HG03442 (cell line): ENCODE measurements at regions not wholly inside any gene's neighbourhood (a gene's known extent, or its start where the extent isn't known, plus 50 kb on each side); places are given as distances from the start of the nearest gene placed in this dataset.
A peak's percentile ranks its signal among the peaks of the same experiment; 100 is the strongest.

ENCODE experiments used
- ATAC-seq: cut with Tn5 transposase; IDR thresholded peaks from one replicate; pipeline ENCODE4 v1.9.1; 2021; ENCODE audit warnings: mild to moderate bottlenecking, moderate library complexity; ENCODE audit not compliant: unreplicated experiment

DNA sequence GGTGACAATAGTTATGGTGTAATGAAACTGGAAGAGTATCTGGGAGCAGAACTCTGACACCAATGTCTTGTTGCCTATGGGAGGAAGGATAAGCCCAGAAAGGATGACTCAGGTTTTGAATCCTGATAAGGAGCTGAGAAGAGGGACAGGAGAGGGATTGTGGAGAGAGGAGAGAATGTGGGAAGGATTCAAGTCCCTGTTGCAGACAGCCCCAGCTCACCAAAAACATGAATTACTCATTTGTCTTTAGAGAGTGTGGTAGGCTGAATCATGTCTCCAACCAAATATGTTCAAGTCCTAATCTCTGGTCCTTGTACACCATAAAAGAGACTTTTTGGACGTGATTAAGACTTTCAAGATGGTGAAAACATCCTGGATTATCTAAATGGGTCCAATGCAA lies 206.9 kb upstream of the PHYHIPL start:
- ATAC-seq = no peak

- no peak for ATAC-seq
These were observed 206.1 kb upstream of the PHYHIPL start for GRCh38 chr10:58970160-58970915.

DNA sequence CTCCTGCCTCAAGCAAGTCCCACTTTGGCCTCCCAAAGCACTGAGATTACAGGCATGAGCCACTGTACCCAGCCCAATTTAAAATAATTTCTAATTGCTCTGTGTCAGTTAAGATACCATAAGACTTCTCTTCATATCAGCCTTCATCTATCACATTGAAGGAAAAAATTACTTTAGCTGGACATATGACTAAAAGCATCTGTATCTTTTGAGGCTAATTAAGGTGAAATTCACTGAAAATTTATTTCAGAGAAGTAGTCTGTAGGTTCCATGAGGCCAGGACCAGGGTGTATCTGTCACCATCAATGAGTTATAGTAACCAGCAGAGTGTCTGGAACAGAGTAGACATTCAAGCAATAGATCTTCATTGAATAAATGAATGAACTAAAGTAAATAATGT lies 205.2 kb upstream of the PHYHIPL start:
- ATAC-seq = no peak

DNA sequence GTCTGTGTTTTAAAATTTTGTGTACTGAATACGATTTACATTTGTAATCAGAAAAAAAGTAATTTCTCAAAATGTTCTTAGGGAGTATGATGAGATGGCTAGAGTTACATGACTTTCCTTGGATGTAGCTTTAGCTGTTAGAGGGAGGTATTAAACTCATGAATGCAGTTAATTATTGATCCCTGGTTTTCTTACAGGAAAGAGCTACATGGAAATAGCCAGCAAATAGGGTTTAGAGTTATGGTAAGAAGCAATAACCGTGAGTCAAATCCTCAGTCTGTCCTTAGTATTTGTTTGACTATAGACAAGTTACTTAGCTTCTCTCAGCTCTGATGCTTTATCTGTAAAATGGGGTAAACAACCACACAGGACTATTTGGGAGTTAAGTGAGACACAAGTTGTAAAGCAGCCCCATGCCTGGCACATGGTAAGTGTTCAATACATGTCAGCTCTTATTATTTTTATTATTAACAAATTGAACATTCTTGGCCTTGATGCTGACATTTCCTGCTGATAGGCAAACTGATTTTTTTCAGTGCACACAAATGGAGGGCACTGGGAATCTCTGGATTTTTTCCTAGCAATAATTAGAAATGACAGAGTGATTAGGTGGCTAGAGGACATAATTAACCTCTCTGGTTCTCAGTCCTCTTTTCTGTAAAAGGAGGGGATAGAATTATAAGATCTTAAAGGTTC lies 204.5 kb upstream of the PHYHIPL start:
- no peak for ATAC-seq

DNA sequence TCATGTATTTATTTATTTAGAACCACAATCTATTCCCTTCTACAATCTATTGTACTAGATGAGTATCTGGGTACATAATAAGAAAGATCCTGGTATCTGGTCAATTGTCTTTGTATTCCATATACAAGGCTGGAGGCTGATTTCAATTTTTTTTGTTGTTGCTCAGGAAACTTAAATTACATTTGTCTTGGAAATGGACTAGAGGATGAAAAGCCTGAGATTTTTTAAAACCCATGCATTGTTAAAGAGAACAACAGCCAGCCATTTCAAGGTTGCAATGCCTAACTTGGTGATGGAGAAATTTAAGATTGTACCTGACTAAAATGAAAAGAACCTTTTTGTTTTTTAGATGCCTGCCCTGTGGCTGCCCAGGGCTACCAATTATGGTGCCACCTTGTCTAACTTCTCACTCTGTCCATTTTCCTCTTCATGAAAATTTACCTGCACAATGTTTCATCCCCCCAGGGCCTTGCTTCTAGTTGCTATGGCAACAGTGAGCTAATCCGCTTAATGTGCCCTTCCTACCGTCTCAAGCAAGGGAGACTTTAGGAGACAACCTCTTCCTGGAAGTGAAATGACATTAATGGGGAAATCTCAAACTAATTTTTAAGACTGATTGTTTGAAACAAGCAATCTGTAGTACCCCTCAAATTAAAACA lies 203.7 kb upstream of the PHYHIPL start:
- no peak for ATAC-seq

- ATAC-seq = no peak
These were observed 203.2 kb upstream of the PHYHIPL start for GRCh38 chr10:58973235-58973595.

DNA sequence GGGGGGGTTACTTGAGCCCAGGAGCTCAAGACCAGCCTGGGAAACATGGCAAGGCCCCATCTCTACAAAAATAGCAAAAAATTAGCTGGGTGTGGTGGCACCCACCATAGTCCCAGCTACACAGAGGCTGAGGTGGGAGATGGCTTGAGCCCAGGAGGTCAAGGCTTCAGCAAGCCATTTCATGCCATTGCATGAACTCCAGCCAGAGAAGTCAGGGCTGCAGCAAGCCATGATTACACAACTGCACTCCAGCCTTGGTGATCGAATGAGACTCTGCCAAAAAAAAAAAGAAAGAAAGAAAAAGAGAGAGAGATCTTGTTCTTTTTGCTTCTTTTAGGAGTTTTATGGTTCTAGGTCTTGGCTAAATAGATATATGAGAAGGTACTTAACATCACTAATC lies 200.2 kb upstream of the PHYHIPL start:
- ATAC-seq = no peak

GRCh38 chr10:58979711-58980110 lies 196.7 kb upstream of the PHYHIPL start:
- no peak for ATAC-seq

- ATAC-seq = no peak
These were observed 195.5 kb upstream of the PHYHIPL start for GRCh38 chr10:58980826-58981415.

DNA sequence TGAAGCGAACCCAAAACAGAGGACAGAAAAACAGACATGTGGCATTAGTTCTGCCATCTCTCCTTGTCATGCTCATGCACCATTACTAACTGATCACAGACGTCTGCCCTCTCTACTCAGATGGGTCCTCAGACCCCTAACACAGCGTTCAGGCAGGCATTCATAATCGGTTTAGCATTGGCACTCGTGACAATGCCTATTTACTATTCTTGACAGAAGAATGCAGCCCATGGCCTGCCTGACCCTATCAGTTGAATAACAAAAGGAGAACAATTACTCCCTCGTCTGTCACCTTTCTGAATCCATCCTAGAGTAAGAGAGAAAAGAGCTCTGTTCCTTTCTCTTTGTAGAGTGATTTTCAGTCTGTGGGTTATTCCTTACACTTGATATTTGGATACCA lies 194.6 kb upstream of the PHYHIPL start:
- no peak for ATAC-seq

DNA sequence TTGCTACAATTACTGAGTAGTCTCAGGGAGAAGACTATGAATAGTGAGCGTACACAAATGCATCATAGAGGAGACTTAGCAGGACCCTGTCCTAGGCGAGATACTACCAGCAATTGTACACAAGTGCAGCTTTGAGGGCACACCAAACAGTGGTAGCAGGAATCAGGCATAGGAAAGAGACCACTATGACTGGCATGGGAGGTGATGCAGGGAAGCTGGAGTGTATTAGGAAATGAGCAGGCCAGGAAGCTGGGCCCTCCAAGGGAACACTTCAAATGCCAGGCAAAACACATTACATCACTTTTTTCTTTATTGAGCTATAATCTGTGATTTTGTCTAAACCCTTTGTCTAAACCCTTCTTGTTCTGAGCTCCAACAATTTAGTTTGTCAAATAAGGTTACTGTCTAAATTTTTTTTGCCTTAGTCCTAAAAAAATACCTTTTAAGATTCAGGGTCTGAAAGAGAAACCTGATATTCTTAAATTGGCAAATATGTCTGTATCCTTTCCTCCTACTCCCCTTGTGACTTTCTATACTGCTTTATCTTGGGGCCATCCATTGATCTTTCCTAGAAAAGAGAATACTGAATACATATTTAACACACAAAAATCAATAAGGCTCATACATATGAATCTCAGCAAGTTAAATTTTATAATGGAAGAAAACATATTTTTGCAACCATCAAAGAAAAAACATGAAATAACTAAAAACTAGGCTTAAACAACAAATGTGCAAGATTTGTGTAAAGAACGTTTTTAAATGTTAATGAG lies 193.8 kb upstream of the PHYHIPL start:
- no peak for ATAC-seq

- ATAC-seq = no peak
These were observed 191.2 kb upstream of the PHYHIPL start for GRCh38 chr10:58985216-58985615.

- no peak for ATAC-seq
These were observed 186.9 kb upstream of the PHYHIPL start for GRCh38 chr10:58989486-58990039.

- no peak for ATAC-seq
These were observed 185.8 kb upstream of the PHYHIPL start for GRCh38 chr10:58990693-58991092.

DNA sequence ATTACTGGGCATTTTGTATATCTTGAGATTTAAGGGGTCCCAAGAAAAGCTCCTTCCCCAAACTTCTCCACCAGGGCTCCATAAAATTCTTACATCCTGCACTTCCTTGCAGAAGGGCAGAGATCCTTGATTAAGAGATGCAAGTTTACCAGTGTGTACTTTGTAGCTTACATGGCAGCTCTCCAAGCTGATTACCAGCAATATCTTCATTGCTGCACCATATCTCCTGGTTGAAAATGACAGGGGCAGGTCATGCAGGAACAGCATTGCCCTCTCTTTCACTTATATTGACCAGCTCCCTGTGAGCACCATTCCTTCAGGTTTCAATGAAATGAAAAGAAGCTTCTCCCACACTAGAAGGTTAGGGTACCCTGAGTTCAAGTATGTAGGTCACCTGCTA lies 184.6 kb upstream of the PHYHIPL start:
- ATAC-seq = no peak

GRCh38 chr10:58992830-58993460 lies 183.5 kb upstream of the PHYHIPL start:
- no peak for ATAC-seq

GRCh38 chr10:58993480-58994221 lies 182.8 kb upstream of the PHYHIPL start:
- ATAC-seq = peak; percentile 64

GRCh38 chr10:58994226-58995057 lies 182.0 kb upstream of the PHYHIPL start:
- no peak for ATAC-seq
